ENCODE measurements at regions not wholly inside any gene's neighbourhood (a gene's known extent, or its start where the extent isn't known, plus 50 kb on each side); places are given as distances from the start of the nearest gene placed in this dataset.

GRCh38 chr18:40690062-40690461 is 1265.0 kb upstream of the PIK3C3 start:
- TF ChIP-seq EZH2 (IDR thresholded peaks at IDR 0.05; ENCODE audit: low read depth, low read length, severe bottlenecking) = no peak
- no peak for TF ChIP-seq ASH2L (IDR thresholded peaks at IDR 0.05; ENCODE audit: low read length)
- TF ChIP-seq POLR2A (IDR thresholded peaks at IDR 0.05; ENCODE audit: control extremely low read depth in 1 of 2, low read depth in 2 of 2, low read length in 2 of 2) = no peak
- no peak for TF ChIP-seq CEBPB (IDR thresholded peaks at IDR 0.05; ENCODE audit: low read depth, low read length)
- TF ChIP-seq, protein P1, sequence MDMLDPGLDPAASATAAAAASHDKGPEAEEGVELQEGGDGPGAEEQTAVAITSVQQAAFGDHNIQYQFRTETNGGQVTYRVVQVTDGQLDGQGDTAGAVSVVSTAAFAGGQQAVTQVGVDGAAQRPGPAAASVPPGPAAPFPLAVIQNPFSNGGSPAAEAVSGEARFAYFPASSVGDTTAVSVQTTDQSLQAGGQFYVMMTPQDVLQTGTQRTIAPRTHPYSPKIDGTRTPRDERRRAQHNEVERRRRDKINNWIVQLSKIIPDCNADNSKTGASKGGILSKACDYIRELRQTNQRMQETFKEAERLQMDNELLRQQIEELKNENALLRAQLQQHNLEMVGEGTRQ (IDR thresholded peaks at IDR 0.05; ENCODE audit: low read length) = no peak
- TF ChIP-seq SP1 (IDR thresholded peaks at IDR 0.05; ENCODE audit: low read depth, low read length) = no peak
- TF ChIP-seq, protein P2, sequence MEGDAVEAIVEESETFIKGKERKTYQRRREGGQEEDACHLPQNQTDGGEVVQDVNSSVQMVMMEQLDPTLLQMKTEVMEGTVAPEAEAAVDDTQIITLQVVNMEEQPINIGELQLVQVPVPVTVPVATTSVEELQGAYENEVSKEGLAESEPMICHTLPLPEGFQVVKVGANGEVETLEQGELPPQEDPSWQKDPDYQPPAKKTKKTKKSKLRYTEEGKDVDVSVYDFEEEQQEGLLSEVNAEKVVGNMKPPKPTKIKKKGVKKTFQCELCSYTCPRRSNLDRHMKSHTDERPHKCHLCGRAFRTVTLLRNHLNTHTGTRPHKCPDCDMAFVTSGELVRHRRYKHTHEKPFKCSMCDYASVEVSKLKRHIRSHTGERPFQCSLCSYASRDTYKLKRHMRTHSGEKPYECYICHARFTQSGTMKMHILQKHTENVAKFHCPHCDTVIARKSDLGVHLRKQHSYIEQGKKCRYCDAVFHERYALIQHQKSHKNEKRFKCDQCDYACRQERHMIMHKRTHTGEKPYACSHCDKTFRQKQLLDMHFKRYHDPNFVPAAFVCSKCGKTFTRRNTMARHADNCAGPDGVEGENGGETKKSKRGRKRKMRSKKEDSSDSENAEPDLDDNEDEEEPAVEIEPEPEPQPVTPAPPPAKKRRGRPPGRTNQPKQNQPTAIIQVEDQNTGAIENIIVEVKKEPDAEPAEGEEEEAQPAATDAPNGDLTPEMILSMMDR (IDR thresholded peaks at IDR 0.05; ENCODE audit: control extremely low read depth in 1 of 3, insufficient read depth in 1 of 3, low read depth in 1 of 3, low read length in 3 of 3) = no peak
- no peak for TF ChIP-seq HDAC2 (IDR thresholded peaks at IDR 0.05; ENCODE audit: borderline replicate concordance in 1 of 2, low read depth in 2 of 2, low read length in 2 of 2)
- no peak for TF ChIP-seq HDAC6 (IDR thresholded peaks at IDR 0.05; ENCODE audit: low read depth, low read length)
- TF ChIP-seq MAX (IDR thresholded peaks at IDR 0.05) = no peak
- no peak for TF ChIP-seq SP4 (IDR thresholded peaks at IDR 0.05; ENCODE audit: low read length)
- TF ChIP-seq SIN3A (conservative IDR thresholded peaks at IDR 0.05 in 1 of 2, IDR thresholded peaks at IDR 0.05 in 1 of 2; ENCODE audit: low read depth in 1 of 2, low read length in 2 of 2) = no peak

Measured in H1 (cell line).